ENCODE measurements at regions not wholly inside any gene's neighbourhood (a gene's known extent, or its start where the extent isn't known, plus 50 kb on each side); places are given as distances from the start of the nearest gene placed in this dataset.

DNA sequence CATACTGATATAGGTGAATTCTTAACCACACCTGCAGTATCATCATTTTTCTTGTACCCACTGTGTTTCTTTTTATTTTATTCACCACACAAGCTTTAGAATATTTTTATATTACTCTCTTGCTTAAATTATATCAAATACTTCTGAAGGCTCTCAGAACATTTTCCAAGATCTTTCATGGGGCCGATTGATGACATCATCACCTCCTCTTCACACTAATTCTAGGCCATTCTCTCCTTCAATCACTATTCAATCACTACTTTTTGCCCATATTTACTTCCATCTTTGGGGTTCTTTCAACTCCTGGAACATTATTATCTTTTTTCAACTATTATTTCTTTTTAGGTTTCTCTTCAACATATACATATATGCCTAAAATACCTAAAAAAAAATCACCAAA lies 1438.8 kb upstream of the ALCAM start:
- Mint-ChIP-seq H3K4me3 (no peak overlapping the region), H3K4me1 (ENCODE audit: low read depth) (no peaks in the 10 kb centered on the region), H3K27me3 (no peaks in the 10 kb centered on the region), H3K36me3 (ENCODE audit: low read depth) (no peaks in the 10 kb centered on the region), H3K9me3 (peaks cover 11% of the 10 kb centered on the region), H3K27ac (no peak overlapping the region)
- Histone ChIP-seq H3K27me3 (ENCODE audit: control insufficient read depth in 1 of 2, insufficient read depth in 2 of 2, low read length in 2 of 2) (no peaks in the 10 kb centered on the region), H3K9me3 (ENCODE audit: control insufficient read depth in 1 of 2, insufficient read depth in 1 of 2, low read length in 2 of 2) (no peaks in the 10 kb centered on the region), H3K4me1 (ENCODE audit: insufficient read depth, low read length) (no peaks in the 10 kb centered on the region), H3K4me3 (ENCODE audit: low read length) (no peak overlapping the region), H3K27ac (ENCODE audit: low read depth in 1 of 2, low read length in 2 of 2) (no peak overlapping the region), H3K36me3 (ENCODE audit: insufficient read depth, low read length) (no peaks in the 10 kb centered on the region)
- ChIA-PET POLR2A (no interaction called here), CTCF (no interaction called here)
- DNase-seq (no peak), ATAC-seq (ENCODE audit: poor library complexity) (no peak)
- intact Hi-C loops (cut with DNase I, micrococcal nuclease), result no loop called here
- TF ChIP-seq, protein P1, sequence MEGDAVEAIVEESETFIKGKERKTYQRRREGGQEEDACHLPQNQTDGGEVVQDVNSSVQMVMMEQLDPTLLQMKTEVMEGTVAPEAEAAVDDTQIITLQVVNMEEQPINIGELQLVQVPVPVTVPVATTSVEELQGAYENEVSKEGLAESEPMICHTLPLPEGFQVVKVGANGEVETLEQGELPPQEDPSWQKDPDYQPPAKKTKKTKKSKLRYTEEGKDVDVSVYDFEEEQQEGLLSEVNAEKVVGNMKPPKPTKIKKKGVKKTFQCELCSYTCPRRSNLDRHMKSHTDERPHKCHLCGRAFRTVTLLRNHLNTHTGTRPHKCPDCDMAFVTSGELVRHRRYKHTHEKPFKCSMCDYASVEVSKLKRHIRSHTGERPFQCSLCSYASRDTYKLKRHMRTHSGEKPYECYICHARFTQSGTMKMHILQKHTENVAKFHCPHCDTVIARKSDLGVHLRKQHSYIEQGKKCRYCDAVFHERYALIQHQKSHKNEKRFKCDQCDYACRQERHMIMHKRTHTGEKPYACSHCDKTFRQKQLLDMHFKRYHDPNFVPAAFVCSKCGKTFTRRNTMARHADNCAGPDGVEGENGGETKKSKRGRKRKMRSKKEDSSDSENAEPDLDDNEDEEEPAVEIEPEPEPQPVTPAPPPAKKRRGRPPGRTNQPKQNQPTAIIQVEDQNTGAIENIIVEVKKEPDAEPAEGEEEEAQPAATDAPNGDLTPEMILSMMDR (IDR thresholded peaks at IDR 0.05), result no peak

DNA sequence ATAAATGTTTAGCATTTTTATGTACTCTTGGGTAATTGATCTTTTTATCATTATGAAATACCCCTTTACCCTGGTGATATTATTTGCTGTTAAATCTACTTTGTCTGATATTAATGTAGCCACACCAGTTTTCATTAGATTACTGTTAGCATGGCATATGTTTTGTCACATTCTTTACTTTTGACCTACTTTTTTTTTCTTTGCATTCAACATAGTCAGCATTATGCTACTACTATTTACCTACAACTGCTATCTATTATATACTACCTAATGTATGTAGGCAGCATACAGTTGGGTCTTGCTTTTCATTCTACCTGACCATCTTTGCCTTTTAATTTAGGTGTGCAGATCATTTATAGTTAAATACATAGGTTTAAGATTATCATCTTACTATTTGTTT lies 1429.6 kb upstream of the ALCAM start:
- peaks cover 6% of the 10 kb centered on the region for H3K9me3 Mint-ChIP-seq
- ATAC-seq (ENCODE audit: poor library complexity) (no peak), DNase-seq (no peak)
- no peak overlapping the region for H3K4me3 ChIP-seq (ENCODE audit: low read length)
- no peaks in the 10 kb centered on the region for H3K27me3 ChIP-seq (ENCODE audit: control insufficient read depth in 1 of 2, insufficient read depth in 2 of 2, low read length in 2 of 2)
- ChIA-PET POLR2A (no interaction called here), CTCF (no interaction called here)
- TF ChIP-seq, protein P1 (IDR thresholded peaks at IDR 0.05), result no peak
- H3K9me3 ChIP-seq (ENCODE audit: control insufficient read depth in 1 of 2, insufficient read depth in 1 of 2, low read length in 2 of 2), result no peaks in the 10 kb centered on the region
- no peaks in the 10 kb centered on the region for H3K27me3 Mint-ChIP-seq
- no peaks in the 10 kb centered on the region for H3K4me1 ChIP-seq (ENCODE audit: insufficient read depth, low read length)
- no peaks in the 10 kb centered on the region for H3K4me1 Mint-ChIP-seq (ENCODE audit: low read depth)
- no peak overlapping the region for H3K4me3 Mint-ChIP-seq
- H3K27ac ChIP-seq (ENCODE audit: low read depth in 1 of 2, low read length in 2 of 2), result no peak overlapping the region
- no peak overlapping the region for H3K27ac Mint-ChIP-seq
- no peaks in the 10 kb centered on the region for H3K36me3 ChIP-seq (ENCODE audit: insufficient read depth, low read length)
- no peaks in the 10 kb centered on the region for H3K36me3 Mint-ChIP-seq (ENCODE audit: low read depth)
- intact Hi-C loops (cut with DNase I, micrococcal nuclease), result no loop called here

DNA sequence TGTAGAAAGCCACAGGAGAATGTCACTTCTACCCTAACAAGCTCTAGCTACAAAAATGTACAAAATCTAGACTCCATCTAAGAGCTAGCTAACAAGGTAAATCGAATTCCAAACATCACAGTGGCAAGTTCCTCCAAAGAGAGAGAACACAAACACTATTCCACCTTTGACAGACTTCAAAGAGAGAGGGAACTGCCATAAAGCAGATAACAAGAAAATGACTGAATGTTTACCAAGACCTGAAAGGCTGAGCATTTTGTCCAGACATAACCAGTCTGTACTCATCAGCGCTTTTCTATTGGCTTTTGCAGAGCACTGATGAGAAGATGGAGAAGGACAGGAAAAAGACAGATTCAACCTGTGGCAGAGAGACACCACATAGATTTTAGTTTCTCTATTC lies 1419.6 kb upstream of the ALCAM start:
- H3K27me3 Mint-ChIP-seq, result no peaks in the 10 kb centered on the region
- H3K4me1 Mint-ChIP-seq (ENCODE audit: low read depth), result no peaks in the 10 kb centered on the region
- Histone ChIP-seq H3K9me3 (ENCODE audit: control insufficient read depth in 1 of 2, insufficient read depth in 1 of 2, low read length in 2 of 2) (no peaks in the 10 kb centered on the region), H3K27ac (ENCODE audit: low read depth in 1 of 2, low read length in 2 of 2) (no peak overlapping the region), H3K36me3 (ENCODE audit: insufficient read depth, low read length) (no peaks in the 10 kb centered on the region), H3K4me3 (ENCODE audit: low read length) (no peak overlapping the region), H3K27me3 (ENCODE audit: control insufficient read depth in 1 of 2, insufficient read depth in 2 of 2, low read length in 2 of 2) (no peaks in the 10 kb centered on the region), H3K4me1 (ENCODE audit: insufficient read depth, low read length) (no peaks in the 10 kb centered on the region)
- H3K9me3 Mint-ChIP-seq, result no peaks in the 10 kb centered on the region
- TF ChIP-seq, protein P1 (IDR thresholded peaks at IDR 0.05), result no peak
- ChIA-PET CTCF (no interaction called here), POLR2A (no interaction called here)
- no peaks in the 10 kb centered on the region for H3K36me3 Mint-ChIP-seq (ENCODE audit: low read depth)
- no peak overlapping the region for H3K4me3 Mint-ChIP-seq
- no peak for DNase-seq
- intact Hi-C loops (cut with DNase I, micrococcal nuclease), result no loop called here
- H3K27ac Mint-ChIP-seq, result no peak overlapping the region
- ATAC-seq (ENCODE audit: poor library complexity), result no peak
